HG03064 (cell line): ENCODE measurements at regions not wholly inside any gene's neighbourhood (a gene's known extent, or its start where the extent isn't known, plus 50 kb on each side); places are given as distances from the start of the nearest gene placed in this dataset.

Experiments
- ATAC-seq: cut with Tn5 transposase; IDR thresholded peaks from one replicate; pipeline ENCODE4 v1.9.1; 2021; ENCODE audit warnings: low read depth; ENCODE audit not compliant: unreplicated experiment

GRCh38 chr13:59607780-59608233, 555.9 kb downstream of the DIAPH3 start:
- ATAC-seq, result no peak

- no peak for ATAC-seq
These were observed 554.3 kb downstream of the DIAPH3 start for GRCh38 chr13:59609421-59609820.
